A673 (cell line): ENCODE measurements at regions not wholly inside any gene's neighbourhood (a gene's known extent, or its start where the extent isn't known, plus 50 kb on each side); places are given as distances from the start of the nearest gene placed in this dataset.

Source experiments
- BruUV-seq: library from RNA; stranded (reverse); fragments of 400-500 nt; replicated peaks from 2 replicates; lab custom pipeline; 2021; lab: Mats Ljungman, UMichigan
- CTCF ChIA-PET: fragments of 300-600 bp; sonication (Branson Sonifier 250); formaldehyde crosslinking; loops from one replicate; lab custom pipeline; 2022; ENCODE audit warnings: antibody characterized with exemption; lab: Charles Lee
- POLR2A ChIA-PET: fragments of 300-600 bp; sonication (Branson Sonifier 250); formaldehyde crosslinking; loops from one replicate; lab custom pipeline; 2022; ENCODE audit warnings: antibody characterized with exemption; ENCODE audit not compliant: low non-redundant PET; lab: Charles Lee
- DNase-seq: peaks from one replicate; pipeline ENCODE4 v3.0.0-alpha.2; 2015; ENCODE audit warnings: low spot score
- H3K27ac ChIP-seq: fragments of 200-600 bp; sonication (generic); 2 replicates; pipeline ENCODE4 v1.5.1; 2016; ENCODE audit warnings: mixed run types, low read depth, mild to moderate bottlenecking, mixed read lengths, antibody characterized with exemption, low read length; ENCODE audit not compliant: poor library complexity, severe bottlenecking
- H3K27me3 ChIP-seq: fragments of 200-600 bp; sonication (generic); replicated peaks from 2 replicates; pipeline ENCODE4 v1.6.1; 2017; ENCODE audit warnings: mixed run types, low read depth, mild to moderate bottlenecking, mixed read lengths, antibody characterized with exemption, low read length; ENCODE audit not compliant: insufficient read depth, poor library complexity
- H3K36me3 ChIP-seq: fragments of 200-600 bp; sonication (generic); 2 replicates; pipeline ENCODE4 v1.6.1; 2016; ENCODE audit warnings: mixed run types, mild to moderate bottlenecking, mixed read lengths, antibody characterized with exemption, low read length; ENCODE audit not compliant: insufficient read depth, poor library complexity, severe bottlenecking
- H3K4me1 ChIP-seq: fragments of 200-600 bp; sonication (generic); 2 replicates; pipeline ENCODE4 v1.6.1; 2017; ENCODE audit warnings: mixed run types, mild to moderate bottlenecking, mixed read lengths, antibody characterized with exemption, low read length; ENCODE audit not compliant: insufficient read depth, poor library complexity, severe bottlenecking
- H3K4me3 ChIP-seq: fragments of 200-600 bp; sonication (generic); 2 replicates; pipeline ENCODE4 v1.5.1; 2016; ENCODE audit warnings: low read depth, mixed run types, mild to moderate bottlenecking, mixed read lengths, low read length; ENCODE audit not compliant: poor library complexity, severe bottlenecking
- H3K9me3 ChIP-seq: fragments of 200-600 bp; sonication (generic); 2 replicates; pipeline ENCODE4 v1.6.1; 2016; ENCODE audit warnings: mixed run types, low read depth, mild to moderate bottlenecking, mixed read lengths, antibody characterized with exemption, low read length; ENCODE audit not compliant: poor library complexity, severe bottlenecking
- EZH2 ChIP-seq: fragments of 200-600 bp; sonication (generic); IDR thresholded peaks from 2 replicates; pipeline ENCODE4 v1.6.1; 2017; ENCODE audit warnings: borderline replicate concordance, low read depth, mild to moderate bottlenecking, mixed read lengths, antibody characterized with exemption, low read length; ENCODE audit not compliant: poor library complexity, severe bottlenecking
- intact Hi-C: fragments of 100-400 bp; cut with micrococcal nuclease; formaldehyde crosslinking; loops from one replicate; pipeline ENCODE4 v1.10.0; 2022; ENCODE audit not compliant: unreplicated experiment
- TF ChIP-seq, protein P1 (sequence below): fragments of 300-800, 200-600 bp; sonication (generic); conservative IDR thresholded peaks from 2 replicates; pipeline ENCODE4 v1.5.1; 2017; ENCODE audit warnings: low read depth, mild to moderate bottlenecking, antibody characterized with exemption, low read length, moderate library complexity, mixed read lengths

DNA sequence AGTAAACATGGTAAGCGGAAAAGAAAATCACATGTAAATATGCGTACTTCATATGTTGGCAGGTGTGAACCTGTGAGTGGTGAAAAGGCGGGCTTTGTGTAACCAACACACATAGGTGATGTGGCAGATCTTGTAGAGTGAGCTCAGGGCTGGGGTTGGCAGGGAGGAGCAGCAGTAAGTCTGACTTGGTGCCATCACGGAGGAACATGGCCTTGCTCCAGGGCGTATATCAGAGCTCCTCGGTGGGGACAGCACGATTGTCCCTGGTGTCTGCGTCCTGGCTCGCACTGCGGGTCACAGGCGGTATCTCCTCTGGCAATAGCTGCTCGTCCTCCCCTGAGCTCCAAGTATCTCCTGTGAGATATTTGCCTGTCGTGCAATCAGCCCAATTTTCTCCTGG lies 733.6 kb downstream of the TRIML1 start:
- peaks cover 10% of the 10 kb centered on the region for H3K27me3 ChIP-seq
- POLR2A ChIA-PET = no interaction called here
- no peaks in the 10 kb centered on the region for H3K9me3 ChIP-seq
- no peak for DNase-seq
- BruUV-seq = no TSS peak
- no peaks in the 10 kb centered on the region for H3K4me1 ChIP-seq
- TF ChIP-seq, protein P1, sequence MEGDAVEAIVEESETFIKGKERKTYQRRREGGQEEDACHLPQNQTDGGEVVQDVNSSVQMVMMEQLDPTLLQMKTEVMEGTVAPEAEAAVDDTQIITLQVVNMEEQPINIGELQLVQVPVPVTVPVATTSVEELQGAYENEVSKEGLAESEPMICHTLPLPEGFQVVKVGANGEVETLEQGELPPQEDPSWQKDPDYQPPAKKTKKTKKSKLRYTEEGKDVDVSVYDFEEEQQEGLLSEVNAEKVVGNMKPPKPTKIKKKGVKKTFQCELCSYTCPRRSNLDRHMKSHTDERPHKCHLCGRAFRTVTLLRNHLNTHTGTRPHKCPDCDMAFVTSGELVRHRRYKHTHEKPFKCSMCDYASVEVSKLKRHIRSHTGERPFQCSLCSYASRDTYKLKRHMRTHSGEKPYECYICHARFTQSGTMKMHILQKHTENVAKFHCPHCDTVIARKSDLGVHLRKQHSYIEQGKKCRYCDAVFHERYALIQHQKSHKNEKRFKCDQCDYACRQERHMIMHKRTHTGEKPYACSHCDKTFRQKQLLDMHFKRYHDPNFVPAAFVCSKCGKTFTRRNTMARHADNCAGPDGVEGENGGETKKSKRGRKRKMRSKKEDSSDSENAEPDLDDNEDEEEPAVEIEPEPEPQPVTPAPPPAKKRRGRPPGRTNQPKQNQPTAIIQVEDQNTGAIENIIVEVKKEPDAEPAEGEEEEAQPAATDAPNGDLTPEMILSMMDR = no peak
- no peak for TF ChIP-seq EZH2
- CTCF ChIA-PET = no interaction called here
- intact Hi-C loops = no loop called here
- no peak overlapping the region for H3K4me3 ChIP-seq
- H3K27ac ChIP-seq = no peak overlapping the region
- H3K36me3 ChIP-seq = no peaks in the 10 kb centered on the region

DNA sequence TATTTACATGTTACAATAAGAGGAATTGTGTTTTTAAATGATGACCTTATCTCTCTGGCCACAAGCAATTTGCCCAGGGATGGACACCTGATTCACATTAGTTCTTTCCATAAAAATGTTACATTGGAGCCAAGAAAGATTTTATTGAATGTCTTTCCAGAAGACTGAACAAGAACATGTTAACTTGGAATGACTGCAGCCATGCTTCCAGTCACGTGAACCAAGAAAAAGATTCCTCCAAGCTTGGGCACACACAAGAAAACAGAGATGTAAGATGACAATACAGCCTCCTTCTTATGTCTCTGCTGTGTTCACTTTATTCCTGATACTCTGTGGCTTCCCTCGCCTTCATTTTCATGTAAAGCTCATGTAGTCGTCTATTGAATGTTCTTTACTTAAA lies 737.6 kb downstream of the TRIML1 start:
- ChIA-PET CTCF (no interaction called here), POLR2A (no interaction called here)
- H3K27me3 ChIP-seq = peaks cover 26% of the 10 kb centered on the region
- H3K4me1 ChIP-seq = no peaks in the 10 kb centered on the region
- DNase-seq = no peak
- no peak overlapping the region for H3K4me3 ChIP-seq
- H3K36me3 ChIP-seq = no peaks in the 10 kb centered on the region
- intact Hi-C loops = no loop called here
- TF ChIP-seq, protein P1 = no peak
- no peak for TF ChIP-seq EZH2
- H3K9me3 ChIP-seq = no peaks in the 10 kb centered on the region
- no peak overlapping the region for H3K27ac ChIP-seq
- no TSS peak for BruUV-seq

DNA sequence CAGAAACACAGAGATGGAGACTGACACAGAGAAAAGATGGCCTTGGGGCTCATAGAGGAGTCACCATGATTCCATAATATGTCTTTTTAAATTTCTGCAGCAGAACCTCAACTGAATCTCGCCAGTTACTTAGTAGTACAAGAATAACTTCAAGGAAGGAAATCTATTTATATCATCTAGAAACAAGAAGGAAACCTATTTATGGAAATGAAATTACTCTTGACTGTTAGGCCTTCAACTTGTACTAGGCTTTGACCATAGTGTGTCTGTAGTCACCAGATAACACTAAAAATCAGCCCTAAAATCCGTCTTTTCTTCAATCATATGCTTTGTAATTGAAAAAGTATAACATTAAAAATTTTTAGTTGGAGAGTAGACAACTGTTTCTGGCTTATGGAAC lies 740.4 kb downstream of the TRIML1 start:
- peaks cover 31% of the 10 kb centered on the region for H3K27me3 ChIP-seq
- ChIA-PET POLR2A (no interaction called here), CTCF (no interaction called here)
- no peak for DNase-seq
- no peak overlapping the region for H3K4me3 ChIP-seq
- H3K9me3 ChIP-seq = no peaks in the 10 kb centered on the region
- no TSS peak for BruUV-seq
- no peaks in the 10 kb centered on the region for H3K36me3 ChIP-seq
- no peaks in the 10 kb centered on the region for H3K4me1 ChIP-seq
- no peak overlapping the region for H3K27ac ChIP-seq
- intact Hi-C loops = no loop called here
- TF ChIP-seq, protein P1 = no peak
- TF ChIP-seq EZH2 = no peak
